ENCODE measurements at regions not wholly inside any gene's neighbourhood (a gene's known extent, or its start where the extent isn't known, plus 50 kb on each side); places are given as distances from the start of the nearest gene placed in this dataset.

DNA sequence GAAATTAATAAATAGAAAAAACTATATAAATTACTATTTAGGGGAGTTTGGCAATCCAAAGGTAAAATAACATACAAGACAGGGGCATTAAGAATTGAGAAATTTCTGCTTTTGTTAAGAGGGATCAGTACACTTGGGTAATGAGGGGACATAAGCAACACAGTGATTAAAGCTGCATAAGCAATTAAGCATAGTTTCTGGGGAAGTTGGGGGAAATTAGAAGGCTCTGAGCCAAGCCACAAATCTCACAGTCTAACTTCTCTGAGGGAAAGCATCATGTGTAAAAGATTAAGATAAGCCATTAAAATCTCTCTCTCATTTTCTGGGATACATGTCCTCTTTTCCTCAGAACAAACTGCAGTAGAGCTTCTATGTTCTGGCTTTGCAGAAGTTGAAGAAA, 533.9 kb upstream of the LRFN5 start:
- TF ChIP-seq POLR2A (IDR thresholded peaks at IDR 0.05; ENCODE audit: low read length) (no peak), CTCF (IDR thresholded peaks at IDR 0.05) (no peak), MYC (IDR thresholded peaks at IDR 0.05; ENCODE audit: borderline replicate concordance, low read length) (no peak), CEBPB (IDR thresholded peaks at IDR 0.05) (no peak), MAFK (IDR thresholded peaks at IDR 0.05; ENCODE audit: partially characterized antibody) (no peak), BCL3 (IDR thresholded peaks at IDR 0.05) (no peak), CHD2 (IDR thresholded peaks at IDR 0.05; ENCODE audit: low read length, partially characterized antibody) (no peak), RAD21 (conservative IDR thresholded peaks at IDR 0.05 in 1 of 2, IDR thresholded peaks at IDR 0.05 in 1 of 2) (no peak), SREBF2 (IDR thresholded peaks at IDR 0.05) (no peak), CHD4 (IDR thresholded peaks at IDR 0.05; ENCODE audit: borderline replicate concordance) (no peak)
- TF ChIP-seq, protein P1, sequence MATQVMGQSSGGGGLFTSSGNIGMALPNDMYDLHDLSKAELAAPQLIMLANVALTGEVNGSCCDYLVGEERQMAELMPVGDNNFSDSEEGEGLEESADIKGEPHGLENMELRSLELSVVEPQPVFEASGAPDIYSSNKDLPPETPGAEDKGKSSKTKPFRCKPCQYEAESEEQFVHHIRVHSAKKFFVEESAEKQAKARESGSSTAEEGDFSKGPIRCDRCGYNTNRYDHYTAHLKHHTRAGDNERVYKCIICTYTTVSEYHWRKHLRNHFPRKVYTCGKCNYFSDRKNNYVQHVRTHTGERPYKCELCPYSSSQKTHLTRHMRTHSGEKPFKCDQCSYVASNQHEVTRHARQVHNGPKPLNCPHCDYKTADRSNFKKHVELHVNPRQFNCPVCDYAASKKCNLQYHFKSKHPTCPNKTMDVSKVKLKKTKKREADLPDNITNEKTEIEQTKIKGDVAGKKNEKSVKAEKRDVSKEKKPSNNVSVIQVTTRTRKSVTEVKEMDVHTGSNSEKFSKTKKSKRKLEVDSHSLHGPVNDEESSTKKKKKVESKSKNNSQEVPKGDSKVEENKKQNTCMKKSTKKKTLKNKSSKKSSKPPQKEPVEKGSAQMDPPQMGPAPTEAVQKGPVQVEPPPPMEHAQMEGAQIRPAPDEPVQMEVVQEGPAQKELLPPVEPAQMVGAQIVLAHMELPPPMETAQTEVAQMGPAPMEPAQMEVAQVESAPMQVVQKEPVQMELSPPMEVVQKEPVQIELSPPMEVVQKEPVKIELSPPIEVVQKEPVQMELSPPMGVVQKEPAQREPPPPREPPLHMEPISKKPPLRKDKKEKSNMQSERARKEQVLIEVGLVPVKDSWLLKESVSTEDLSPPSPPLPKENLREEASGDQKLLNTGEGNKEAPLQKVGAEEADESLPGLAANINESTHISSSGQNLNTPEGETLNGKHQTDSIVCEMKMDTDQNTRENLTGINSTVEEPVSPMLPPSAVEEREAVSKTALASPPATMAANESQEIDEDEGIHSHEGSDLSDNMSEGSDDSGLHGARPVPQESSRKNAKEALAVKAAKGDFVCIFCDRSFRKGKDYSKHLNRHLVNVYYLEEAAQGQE (IDR thresholded peaks at IDR 0.05) = no peak

Measured in A549 (cell line).